ENCODE measurements at regions not wholly inside any gene's neighbourhood (a gene's known extent, or its start where the extent isn't known, plus 50 kb on each side); places are given as distances from the start of the nearest gene placed in this dataset.

DNA sequence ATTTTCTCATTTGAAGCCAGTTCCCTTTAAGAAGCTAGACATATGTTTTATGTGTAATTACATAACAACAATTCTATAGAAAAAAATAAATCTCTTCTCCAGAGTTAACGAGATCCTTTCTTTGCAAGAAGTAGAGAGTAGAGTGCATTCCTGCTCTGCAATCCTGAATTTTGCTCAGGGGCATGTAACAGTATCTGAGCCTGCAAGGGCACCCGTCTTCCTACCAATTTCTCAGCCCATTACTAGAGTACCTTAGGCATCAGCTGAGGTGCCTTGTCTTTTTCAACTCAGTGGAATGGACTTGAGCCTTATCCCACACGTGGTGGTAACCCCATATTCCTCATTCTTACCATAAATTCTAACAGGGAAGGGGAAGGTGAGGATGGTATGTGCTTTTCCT is 205.9 kb downstream of the IKZF2 start:
- TF ChIP-seq, protein P1, sequence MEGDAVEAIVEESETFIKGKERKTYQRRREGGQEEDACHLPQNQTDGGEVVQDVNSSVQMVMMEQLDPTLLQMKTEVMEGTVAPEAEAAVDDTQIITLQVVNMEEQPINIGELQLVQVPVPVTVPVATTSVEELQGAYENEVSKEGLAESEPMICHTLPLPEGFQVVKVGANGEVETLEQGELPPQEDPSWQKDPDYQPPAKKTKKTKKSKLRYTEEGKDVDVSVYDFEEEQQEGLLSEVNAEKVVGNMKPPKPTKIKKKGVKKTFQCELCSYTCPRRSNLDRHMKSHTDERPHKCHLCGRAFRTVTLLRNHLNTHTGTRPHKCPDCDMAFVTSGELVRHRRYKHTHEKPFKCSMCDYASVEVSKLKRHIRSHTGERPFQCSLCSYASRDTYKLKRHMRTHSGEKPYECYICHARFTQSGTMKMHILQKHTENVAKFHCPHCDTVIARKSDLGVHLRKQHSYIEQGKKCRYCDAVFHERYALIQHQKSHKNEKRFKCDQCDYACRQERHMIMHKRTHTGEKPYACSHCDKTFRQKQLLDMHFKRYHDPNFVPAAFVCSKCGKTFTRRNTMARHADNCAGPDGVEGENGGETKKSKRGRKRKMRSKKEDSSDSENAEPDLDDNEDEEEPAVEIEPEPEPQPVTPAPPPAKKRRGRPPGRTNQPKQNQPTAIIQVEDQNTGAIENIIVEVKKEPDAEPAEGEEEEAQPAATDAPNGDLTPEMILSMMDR (IDR thresholded peaks at IDR 0.05) = no peak

GRCh38 chr2:212943351-212943750 is 208.1 kb downstream of the IKZF2 start:
- TF ChIP-seq, protein P1 (IDR thresholded peaks at IDR 0.05) = no peak

DNA sequence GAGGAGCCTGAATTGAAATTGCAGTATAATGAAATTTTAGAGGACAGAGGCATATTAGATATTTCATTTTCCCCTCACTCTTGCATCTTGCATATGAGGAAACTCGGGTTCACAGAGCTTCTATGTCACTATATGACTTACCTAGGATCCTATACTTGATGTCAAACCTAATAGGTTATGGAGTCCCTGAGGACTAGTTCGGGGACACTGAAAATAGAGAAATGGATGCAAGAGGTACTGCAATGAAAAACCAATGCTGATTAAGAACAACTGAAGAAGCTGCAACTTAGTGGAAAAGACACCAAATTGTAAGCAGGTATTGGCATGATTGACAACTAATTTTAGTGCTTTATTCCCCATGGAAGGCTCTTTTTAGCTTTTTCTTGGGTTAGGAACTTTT is 210.1 kb downstream of the IKZF2 start:
- TF ChIP-seq, protein P1 (IDR thresholded peaks at IDR 0.05) = no peak

DNA sequence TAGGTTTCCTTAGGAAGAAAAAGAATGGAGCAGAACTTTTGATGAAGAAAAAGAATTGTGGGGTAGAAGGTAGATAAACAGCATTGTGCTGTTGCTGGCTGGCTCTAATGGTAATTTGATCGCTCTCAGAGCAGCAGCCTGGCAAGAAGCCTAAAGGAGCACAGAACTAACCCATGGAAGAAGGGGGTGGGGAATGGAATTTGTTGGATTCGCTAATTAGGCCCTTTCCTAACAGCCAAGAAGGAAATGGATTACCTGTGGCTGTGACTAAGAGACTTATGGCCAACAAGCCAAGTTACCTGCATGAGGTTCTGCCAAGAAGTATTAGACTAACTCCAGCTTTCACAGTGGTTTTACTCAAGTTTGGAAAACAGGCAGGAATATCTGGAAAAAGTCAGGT is 210.6 kb downstream of the IKZF2 start:
- TF ChIP-seq, protein P1 (IDR thresholded peaks at IDR 0.05) = no peak

DNA sequence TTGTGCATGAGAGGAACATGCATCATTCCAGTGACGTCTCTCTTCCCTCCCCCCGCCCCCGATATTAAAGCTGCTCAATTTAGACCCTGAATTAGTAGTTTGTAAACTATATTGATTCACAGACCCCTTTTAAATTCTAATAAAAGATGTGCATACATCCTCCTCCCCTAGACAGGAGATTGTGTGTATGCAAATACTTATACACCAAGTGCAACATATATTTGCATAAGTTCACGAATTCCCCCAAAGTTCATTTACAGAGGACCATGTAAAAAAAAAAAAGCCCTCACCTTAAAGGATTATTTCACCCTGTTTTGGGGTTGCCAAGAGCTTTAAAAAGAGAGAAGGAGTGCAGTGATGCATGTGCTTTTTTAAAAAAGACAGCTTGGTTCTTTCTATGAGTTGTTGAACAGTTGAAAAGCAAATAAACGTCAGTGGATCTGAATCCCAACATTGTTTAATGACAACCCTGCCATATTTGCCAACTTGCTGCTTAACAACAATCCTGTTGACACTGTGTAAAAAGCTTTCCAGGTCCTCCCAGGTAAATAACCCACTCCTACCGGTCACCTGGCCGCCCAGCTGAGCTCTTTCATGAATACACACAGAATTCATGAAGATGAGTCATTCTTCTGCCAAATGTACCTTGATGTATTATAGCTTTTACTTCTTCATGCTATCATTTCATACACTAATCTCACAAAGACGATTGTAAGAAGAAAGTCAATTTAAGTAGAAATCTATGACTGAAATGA is 211.5 kb downstream of the IKZF2 start:
- TF ChIP-seq, protein P1 (IDR thresholded peaks at IDR 0.05) = no peak

- TF ChIP-seq, protein P1 (IDR thresholded peaks at IDR 0.05) = no peak
Observed at GRCh38 chr2:212938144-212938793, 213.1 kb downstream of the IKZF2 start.

- TF ChIP-seq, protein P1 (IDR thresholded peaks at IDR 0.05) = no peak
Observed at GRCh38 chr2:212936572-212936971, 214.8 kb downstream of the IKZF2 start.

Data from LNCAP (cell line).